HG03025 (cell line): ENCODE measurements at regions not wholly inside any gene's neighbourhood (a gene's known extent, or its start where the extent isn't known, plus 50 kb on each side); places are given as distances from the start of the nearest gene placed in this dataset.
A peak's percentile ranks its signal among the peaks of the same experiment; 100 is the strongest.

Experiments used
- ATAC-seq: cut with Tn5 transposase; IDR thresholded peaks from one replicate; pipeline ENCODE4 v1.9.1; 2021; ENCODE audit warnings: mild to moderate bottlenecking, moderate library complexity; ENCODE audit not compliant: unreplicated experiment, low FRiP score

DNA sequence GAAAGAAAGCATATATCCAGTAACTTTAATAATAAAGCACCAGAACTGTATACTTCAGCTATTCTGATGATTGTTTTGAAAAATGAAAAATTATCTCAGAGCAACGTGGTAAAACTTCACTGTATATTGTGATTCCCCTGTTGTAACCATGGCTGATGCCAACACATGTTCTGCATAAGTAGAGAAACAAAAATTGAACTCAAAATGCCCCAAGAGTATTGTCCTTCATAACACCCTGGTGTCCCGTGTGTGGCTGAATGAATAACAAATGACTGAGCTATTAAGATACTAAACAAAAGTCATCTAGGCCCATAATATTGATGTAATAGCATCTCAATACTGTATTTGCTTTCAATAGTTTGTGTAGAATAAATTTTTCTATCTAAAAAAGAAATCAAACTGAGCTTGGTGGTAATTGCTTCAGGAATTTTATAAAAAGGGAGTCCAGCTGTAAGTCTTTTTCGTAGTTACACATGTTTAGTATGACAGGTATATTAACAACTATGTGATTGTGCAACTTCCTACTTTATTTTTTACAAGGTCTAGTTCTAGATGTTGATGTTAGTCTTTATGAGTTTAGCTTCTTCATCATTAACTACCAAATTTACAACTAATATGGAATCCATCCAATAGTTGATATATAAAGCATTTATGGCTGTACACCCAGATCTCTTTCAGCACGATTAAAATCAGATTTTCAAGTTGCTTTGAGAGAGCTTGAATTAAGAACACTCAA, 623.8 kb upstream of the AGTR1 start:
- no peak for ATAC-seq

DNA sequence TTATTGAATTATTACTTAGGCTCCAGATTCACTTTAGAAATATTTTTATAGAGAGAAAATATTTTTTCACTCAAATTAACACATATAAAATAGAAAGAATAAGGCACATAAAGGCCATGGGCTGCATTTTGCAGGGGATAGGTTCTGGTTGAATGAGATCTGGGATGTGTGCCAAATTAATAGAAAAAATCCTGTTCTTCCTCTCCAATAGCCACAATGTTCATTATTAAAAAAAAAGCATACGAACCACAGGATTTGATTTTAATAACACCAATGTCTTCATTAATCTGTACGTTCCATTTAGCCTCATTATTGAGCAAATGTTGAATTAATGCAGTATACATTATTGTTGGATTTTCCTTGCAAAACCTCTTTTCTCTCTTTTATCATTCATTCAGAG, 622.8 kb upstream of the AGTR1 start:
- no peak for ATAC-seq

DNA sequence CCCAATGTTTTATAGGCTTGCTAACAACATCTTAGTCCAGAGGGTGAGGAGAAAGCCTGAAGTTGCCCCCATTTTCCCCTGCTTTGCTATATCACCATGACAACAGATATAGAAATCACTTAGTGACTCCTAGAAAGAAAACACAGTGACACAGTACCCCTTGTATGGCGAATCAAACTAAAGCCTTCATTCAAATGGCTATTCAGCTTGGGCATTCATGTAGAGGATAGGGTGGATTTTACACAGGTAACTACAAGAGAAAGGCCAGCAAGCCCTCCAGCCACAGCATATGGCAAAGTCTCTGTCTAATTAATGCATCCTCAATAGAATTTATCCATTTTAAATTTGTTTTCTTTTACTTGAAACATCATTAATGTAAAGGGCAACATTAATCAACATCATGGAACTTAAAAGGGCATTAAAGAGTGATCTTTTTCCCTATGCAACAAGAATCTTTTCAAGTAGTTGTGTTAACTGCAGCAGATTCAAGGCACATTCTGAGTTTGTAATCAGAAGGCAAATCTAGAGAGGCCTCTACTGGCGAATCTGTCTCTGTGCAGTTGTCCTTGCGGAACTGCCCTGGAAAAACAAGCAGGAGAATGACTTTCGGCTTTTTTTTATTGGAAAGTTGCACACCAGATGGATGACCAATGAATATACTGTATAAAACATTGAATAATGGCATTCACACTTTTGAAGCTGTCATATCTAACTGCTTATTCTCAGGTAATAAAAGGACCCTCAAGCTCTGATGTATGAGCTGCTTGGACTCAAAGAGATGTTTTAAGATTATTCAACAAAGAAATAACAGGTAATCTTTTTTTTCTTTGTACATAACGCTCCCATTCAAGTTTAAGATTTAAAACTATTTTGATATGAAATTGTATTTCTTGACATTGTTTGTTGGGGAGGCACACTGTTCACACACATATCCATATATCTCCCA, 621.7 kb upstream of the AGTR1 start:
- no peak for ATAC-seq

DNA sequence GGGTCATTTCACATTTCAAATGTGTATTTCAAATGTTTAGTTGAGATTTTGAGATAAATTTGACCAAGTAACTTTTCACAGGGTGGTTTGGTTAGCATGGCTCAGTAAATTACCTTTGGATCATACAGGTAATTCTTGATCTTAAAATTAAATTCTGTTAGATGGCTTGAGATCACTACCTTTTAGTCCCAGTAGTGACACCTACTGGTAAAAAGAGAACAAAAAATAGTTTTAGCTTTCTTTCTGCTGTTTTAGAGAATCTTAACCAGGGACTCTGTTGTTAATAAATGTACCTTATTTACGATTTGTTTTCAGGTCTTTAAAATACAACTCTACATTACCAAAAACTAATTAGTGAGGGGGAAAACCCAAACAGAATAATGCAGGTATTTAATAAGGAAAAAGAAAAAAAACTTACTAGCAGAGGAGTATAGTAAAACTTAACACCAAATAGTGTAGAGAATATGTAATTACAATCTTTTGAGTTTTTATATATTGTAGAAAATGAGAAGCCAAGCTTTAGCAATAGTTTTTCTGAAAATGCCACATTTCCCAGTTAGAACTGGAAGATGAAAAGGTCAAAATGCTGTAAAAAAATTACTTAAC, 620.3 kb upstream of the AGTR1 start:
- no peak for ATAC-seq

DNA sequence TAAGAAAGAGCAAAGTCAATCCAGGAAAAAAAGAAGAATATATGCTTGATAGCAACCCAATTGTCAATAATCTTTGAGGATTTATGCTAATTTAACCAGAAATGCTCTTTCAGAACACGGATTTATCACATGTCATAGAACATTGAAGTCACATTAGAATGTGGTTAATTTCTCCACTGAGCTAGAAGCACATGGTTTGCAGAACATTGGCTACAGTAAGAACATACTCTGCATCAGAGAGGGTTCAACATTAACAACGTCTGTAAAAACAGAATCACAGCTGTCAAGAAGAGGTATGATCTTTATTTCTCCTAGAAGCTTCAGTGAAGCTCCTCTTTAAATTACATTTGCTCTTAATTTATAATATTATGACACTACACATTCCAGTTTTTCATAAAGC, 619.7 kb upstream of the AGTR1 start:
- no peak for ATAC-seq

DNA sequence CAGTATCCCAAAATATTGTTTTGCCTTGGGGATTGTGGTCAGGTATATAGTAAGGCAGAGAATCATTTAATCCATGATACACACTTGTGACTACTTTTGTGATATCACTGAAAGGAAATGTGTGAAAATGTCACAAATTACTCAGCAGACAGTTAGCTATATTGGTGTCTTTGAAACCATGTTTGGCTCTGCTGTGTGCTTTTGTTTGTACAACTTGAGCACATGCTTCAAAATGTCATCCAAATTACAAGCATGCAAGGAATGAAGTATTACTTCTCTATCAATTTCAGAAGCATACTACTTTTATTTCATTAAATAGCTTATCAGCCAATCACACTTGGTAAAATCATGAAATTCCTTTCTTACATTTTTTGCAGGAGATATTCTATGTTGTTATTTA, 619.0 kb upstream of the AGTR1 start:
- no peak for ATAC-seq

DNA sequence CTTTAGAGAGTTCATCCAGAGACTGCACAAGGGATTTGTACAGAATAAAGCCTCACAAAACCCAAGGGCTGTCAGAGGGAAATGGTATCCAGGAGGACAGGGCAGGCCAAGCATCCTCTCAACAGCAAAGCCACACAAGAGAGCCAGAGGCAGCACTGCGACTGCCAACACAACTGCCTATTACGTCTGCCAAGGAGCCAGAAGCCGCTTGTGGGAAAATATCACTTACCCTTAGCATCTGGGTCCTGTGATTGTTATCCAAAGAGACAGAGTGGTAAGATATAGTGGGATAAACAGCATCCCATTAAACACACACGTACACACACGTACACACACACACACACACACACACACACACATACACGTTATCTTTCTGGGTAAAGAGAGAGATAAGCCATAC, 618.3 kb upstream of the AGTR1 start:
- ATAC-seq: no peak

DNA sequence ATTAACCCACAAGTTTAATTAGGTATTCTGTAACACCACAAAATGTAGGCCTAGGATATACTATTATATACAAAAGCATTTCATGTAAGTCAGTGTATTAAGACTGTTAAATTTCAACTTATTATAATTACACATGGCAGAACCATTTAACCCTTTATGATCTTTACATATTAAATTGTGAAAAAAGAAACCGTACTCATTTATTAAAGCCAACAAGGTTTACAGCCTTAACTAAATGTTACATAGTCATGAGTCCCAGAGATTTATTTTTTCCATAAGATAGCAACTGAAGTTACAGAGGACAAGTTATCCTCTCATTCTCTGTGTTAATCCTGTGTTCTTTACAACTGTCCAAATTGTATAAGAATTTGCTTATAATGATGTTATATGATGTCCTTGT, 615.8 kb upstream of the AGTR1 start:
- no peak for ATAC-seq

DNA sequence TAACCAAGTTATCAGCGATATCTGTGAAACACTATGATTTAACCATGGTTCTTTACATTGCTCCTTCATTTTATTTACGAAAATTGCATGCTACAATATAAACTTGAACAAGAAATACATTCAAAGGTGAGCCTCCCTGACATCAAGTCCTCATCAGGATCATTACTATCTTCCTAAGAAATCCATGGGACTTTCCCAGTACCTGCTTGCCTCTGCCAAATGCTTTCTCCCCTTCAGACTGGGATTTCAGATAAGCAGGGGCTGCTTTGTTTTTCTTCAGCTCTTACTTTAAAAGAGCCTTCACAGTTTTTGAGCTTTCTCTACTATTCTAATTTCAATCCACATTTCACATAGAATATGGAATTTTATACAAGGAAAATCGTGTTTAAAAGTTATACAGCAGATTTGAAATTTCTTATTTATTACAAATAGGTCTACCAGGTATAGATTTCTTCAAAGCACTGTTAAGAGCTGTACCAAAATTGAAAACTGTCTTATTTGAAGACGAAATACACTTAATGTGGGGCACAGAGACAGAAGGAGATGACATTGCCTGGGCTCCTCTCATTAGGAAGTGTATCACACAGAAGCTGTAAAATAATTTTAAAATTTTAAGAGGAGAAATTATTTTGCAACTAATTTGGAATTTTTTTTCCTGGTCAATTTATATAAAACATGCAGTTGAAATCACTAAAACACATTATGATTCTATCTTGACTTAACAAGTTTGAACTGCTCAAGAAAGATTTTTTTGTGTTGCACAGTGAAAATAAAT, 615.0 kb upstream of the AGTR1 start:
- ATAC-seq: no peak

DNA sequence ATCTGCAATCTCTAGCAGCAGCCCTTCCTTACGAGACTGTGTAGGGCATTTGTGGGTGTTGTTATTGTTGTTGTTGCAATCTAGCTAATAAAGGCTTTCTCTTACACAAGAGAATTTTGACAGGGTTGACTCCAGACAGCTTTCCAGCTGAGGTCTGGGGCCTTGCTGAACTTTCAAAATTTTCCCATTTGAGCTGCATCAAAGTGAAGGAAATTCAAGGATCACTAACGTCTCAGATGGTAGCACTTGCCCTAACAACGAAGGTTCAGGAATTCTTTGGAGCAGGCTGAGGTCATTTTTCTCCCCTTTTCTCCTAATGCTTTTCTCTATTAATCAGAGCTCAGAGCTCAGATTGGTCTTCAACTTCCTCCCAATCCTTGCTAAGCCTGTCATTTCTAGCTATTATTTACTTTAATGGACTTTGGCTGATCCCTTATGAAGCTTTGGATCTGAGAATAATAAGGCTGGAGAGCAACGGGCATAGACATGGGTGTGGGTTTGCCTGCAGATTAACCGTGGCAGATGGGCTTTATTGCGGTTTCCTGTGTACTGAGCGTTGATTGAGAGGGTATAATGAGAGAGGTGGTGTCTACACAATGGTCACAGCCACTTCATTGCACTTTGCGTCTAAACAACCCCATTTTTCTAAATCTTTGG, 614.0 kb upstream of the AGTR1 start:
- no peak for ATAC-seq

DNA sequence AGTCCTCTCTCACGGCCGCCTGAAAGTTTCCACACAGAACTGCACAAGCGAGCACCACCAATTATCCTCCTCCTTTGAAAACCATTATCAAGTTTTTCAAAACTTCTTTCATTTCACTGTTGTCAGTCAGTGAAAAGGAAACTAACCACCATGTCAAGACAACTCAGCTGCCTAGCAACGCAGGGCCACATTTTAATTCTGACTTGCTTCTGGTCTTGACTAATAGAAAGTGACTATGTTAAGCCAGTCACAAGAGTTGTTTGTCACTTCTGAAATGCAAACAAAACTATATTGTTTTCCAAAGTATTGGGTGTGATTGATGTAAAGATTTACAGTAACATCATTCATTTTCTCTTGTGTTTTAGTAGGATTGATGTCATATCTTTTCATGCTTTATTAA, 612.8 kb upstream of the AGTR1 start:
- ATAC-seq: peak; percentile 95

DNA sequence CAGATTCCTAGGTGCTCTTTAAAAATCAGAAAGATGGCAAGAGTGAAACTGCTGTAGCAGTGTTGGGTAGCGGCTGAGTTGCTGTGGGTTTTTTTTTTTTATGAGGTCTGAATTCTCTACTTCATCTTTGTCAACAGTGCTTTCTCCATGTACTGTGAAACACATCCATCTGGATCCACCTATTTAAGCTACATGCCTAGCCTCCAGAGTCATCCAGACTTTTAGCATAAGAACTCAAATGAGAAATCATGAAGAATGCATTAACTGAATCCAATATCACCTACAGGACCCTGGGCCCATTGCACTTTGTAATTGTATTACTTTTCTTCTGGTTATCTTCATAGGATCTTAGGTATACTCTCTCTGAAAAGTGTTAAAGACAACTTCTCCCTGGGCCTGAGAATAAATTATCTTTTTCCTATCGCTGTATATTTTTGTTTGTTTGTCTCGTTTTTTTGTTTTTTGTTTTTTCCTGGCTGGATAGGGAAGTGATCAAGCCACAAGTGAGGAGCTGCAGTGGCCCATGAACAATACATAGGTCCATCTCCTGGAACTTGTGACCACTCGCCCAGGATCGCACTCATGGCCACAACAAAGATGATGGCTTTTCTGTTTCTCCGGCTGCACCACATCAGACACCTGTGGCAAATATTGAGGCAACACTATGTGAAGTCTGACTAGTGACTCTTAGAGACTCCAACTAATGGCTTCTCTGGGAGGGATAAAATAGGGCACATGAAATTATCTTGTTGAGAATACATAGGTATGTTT, 609.9 kb upstream of the AGTR1 start:
- no peak for ATAC-seq

DNA sequence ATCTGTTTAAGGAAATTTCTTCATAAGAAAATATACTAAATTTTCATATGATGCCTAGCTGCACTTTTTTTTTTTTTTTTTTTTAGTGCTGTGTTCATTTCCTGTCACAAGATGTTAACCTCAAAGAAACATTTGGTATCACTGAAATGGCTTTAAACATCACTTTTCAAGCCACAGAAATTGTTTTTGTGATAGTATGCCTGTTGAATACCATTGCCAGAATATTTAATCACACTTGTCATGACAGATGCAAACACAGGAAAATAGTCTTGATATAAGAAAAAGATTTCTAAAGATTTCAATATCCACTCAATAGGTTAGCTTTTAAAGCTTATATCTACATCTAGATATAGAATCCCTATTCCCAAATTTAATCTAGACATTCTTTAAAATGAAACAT, 608.5 kb upstream of the AGTR1 start:
- ATAC-seq: no peak

DNA sequence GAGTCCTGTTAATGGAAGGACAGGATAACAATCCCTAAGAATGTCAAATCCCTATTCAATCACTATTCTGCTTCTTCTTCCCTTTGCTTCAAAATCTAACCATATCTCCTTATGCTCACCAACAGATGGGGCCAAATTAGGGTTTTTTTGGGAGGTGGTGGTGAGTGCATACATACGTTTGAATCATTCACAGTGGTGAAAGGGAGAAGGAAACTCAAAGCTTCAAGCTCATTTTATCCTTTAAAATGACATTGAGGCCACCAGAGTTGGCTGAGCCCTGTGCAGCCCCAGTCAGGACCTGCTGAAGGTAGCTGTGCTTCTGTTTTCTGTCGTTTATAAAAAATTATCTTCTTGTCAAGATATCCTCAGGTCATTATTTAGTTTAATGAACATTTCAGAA, 607.5 kb upstream of the AGTR1 start:
- no peak for ATAC-seq

DNA sequence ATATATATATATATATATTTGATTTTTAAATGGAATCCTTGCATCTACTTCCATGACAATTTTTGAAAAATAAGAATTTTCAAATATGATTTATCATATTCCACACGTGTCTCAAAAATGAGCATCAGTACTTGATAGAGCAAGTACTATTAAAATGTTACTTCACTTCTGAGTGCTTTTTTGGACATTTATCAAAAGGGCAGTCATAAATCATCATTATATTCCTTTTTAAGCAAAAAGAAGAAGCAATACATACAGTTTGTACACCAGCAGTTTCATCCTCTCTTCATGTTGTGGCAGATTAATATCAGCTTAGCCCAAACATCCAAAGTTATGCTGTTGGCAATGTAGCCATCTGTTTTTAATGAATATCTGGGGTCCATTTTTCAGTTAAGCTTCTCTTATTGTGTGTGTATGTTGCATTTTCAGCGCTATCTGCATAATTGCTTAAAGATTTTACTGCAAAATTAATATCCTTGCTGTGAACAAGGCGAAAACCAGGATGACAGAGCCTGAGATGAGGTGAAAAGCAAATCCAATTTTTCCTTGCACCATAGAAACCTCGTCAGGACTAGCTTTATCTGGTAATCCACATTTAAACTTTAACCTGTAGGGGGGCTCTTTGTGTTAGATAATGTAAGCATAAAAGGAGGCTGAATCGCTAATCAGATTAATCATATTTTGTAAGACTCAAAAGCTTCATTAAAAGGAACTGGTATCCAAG, 604.9 kb upstream of the AGTR1 start:
- no peak for ATAC-seq

DNA sequence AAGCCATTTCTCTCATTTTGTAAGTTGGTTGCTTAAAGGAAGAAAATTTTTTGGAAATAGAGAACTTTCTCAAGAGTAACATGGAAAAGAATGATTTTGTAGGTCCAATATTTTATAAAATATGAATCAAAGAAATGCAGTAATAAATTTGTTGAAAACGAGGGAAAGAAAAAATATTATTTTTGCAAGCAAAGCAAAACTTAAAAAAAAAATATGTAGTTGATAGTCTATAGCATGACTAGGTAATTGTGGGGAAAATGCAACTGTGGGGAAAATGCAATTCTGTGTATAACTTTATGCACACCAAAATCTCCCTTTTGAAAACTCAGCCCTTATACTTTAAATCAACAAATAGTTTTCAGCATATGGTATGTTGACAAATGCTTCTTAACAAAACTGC, 604.0 kb upstream of the AGTR1 start:
- ATAC-seq: no peak

DNA sequence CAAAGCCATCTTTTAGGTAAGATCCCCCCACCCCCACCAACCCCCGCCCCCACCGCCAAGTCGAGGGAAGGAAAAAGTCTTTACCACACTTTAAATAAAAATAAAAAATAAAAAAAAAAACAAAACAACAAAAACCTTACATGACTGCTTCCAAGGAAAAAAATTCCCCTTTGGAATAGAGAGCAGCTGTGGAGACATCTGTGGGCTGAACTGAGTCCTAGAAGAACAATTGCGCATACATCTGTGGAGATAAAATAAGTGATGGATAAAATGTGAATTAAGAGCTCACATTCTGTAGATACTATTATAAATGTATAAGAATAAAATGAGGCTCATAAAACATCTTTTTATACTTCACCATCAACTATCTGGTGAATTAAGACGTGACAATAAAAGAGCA, 601.7 kb upstream of the AGTR1 start:
- no peak for ATAC-seq

DNA sequence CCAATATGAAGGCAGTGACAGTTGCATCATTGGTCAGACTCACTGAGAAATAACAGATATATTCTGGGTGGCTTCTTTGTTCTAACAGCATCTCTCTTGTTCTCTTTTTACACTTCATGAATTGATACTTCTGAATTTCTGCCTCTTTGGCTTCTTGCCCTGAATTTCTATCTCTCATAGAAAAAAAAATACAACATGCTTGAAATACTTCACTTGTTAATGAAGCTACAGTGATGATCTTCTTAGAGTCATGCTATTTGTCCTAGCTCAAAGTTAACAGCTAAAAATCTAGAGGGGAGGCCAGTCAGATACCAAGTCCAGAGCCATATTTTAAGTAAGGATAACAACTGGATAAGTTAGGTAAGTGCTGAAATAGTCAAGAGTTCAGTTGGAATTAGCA, 597.2 kb upstream of the AGTR1 start:
- ATAC-seq: no peak

DNA sequence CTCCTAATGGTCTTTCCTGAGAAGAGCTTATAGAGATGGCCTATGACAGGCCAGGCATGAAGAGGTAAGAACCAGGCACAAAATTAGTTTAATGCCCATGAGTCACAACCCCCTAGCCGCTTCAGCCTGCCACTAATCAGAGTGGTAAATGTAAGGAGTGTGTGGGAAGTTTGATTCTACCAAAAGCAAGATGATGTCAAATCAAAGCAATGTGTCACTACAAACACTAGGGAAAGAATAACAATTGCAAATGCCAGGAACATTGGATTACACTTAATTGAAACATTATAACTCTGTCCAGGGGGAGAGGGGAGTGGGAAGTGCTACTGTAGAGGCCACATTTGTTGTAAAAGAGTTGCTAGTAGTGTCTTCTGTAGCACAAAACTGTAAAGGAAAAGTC, 596.6 kb upstream of the AGTR1 start:
- no peak for ATAC-seq
